OCI-LY3 (cell line): ENCODE measurements at regions not wholly inside any gene's neighbourhood (a gene's known extent, or its start where the extent isn't known, plus 50 kb on each side); places are given as distances from the start of the nearest gene placed in this dataset.

Experiments
- H2AFZ ChIP-seq: fragments of 200-600, 300-600 bp; shearing (Covaris generic); 2 replicates; pipeline ENCODE4 v1.6.0; 2014; ENCODE audit warnings: antibody characterized with exemption, low read depth, low read length
- H3K27ac ChIP-seq: fragments of 200-600, 300-600 bp; sonication (generic); 2 replicates; pipeline ENCODE4 v1.5.1; 2014; ENCODE audit warnings: mild to moderate bottlenecking, low read length, moderate library complexity, mixed read lengths
- H3K27me3 ChIP-seq: fragments of 200-600, 300-600 bp; sonication (generic); 2 replicates; pipeline ENCODE4 v1.6.1; 2014; ENCODE audit warnings: low read depth, low read length, mixed read lengths
- H3K36me3 ChIP-seq: fragments of 200-600, 300-600 bp; sonication (generic); replicated peaks from 2 replicates; pipeline ENCODE3; 2014; ENCODE audit warnings: low read depth, low read length, mixed read lengths
- H3K4me1 ChIP-seq: fragments of 300-600, 200-600 bp; sonication (generic); 2 replicates; pipeline ENCODE4 v1.6.1; 2014; ENCODE audit warnings: low read length, mixed read lengths
- H3K4me2 ChIP-seq: fragments of 200-600, 300-600 bp; sonication (generic); 2 replicates; pipeline ENCODE4 v1.6.1; 2014; ENCODE audit warnings: low read length, mixed read lengths
- H3K4me3 ChIP-seq: fragments of 300-600, 200-600 bp; sonication (generic); 2 replicates; pipeline ENCODE4 v1.5.1; 2014; ENCODE audit warnings: antibody characterized with exemption, mild to moderate bottlenecking, low read length, moderate library complexity
- H3K79me2 ChIP-seq: fragments of 300-600, 200-600 bp; shearing (Covaris generic); 2 replicates; pipeline ENCODE4 v1.6.1; 2014; ENCODE audit warnings: mild to moderate bottlenecking, low read length, mixed read lengths
- H3K9ac ChIP-seq: fragments of 300-600, 200-600 bp; shearing (Covaris generic); 2 replicates; pipeline ENCODE4 v1.6.0; 2014; ENCODE audit warnings: mild to moderate bottlenecking, low read length, moderate library complexity
- H3K9me3 ChIP-seq: fragments of 200-600, 300-600 bp; shearing (Covaris generic); 2 replicates; pipeline ENCODE4 v1.6.1; 2014; ENCODE audit warnings: low read length, mixed read lengths; ENCODE audit not compliant: insufficient read depth
- H4K20me1 ChIP-seq: fragments of 200-600, 300-600 bp; sonication (generic); 2 replicates; pipeline ENCODE4 v1.6.1; 2016; ENCODE audit warnings: low read length, mixed read lengths; ENCODE audit not compliant: insufficient read depth
- CTCF ChIP-seq: fragments of 200-600, 300-600 bp; sonication (generic); IDR thresholded peaks from 2 replicates; pipeline ENCODE4 v1.5.1; 2014; ENCODE audit warnings: antibody characterized with exemption, low read length, low read depth
- EZH2phosphoT487 ChIP-seq: fragments of 200-600 bp; shearing (Covaris generic); IDR thresholded peaks from 2 replicates; pipeline ENCODE4 v1.6.1; 2018; ENCODE audit warnings: antibody characterized with exemption, mixed run types, low read depth

GRCh38 chr6:153325661-153326060 is 194.6 kb upstream of the RGS17 start:
- H4K20me1 ChIP-seq: no peaks in the 10 kb centered on the region
- no peak for TF ChIP-seq EZH2phosphoT487
- no peak for TF ChIP-seq CTCF

GRCh38 chr6:153312634-153313033 is 181.6 kb upstream of the RGS17 start:
- H3K27me3 ChIP-seq: no peaks in the 10 kb centered on the region
- H3K79me2 ChIP-seq: no peaks in the 10 kb centered on the region
- no peak overlapping the region for H3K4me2 ChIP-seq
- no peak overlapping the region for H2AFZ ChIP-seq
- H3K36me3 ChIP-seq: no peaks in the 10 kb centered on the region
- no peak overlapping the region for H3K4me3 ChIP-seq
- no peaks in the 10 kb centered on the region for H4K20me1 ChIP-seq
- no peak overlapping the region for H3K27ac ChIP-seq
- no peaks in the 10 kb centered on the region for H3K4me1 ChIP-seq
- no peak overlapping the region for H3K9ac ChIP-seq
- H3K9me3 ChIP-seq: no peaks in the 10 kb centered on the region
- peak; percentile 48 for TF ChIP-seq CTCF
- no peak for TF ChIP-seq EZH2phosphoT487

More at GRCh38 chr6:153325661-153326060, 194.6 kb upstream of the RGS17 start:
- Histone ChIP-seq H3K27me3 (no peaks in the 10 kb centered on the region), H2AFZ (no peak overlapping the region), H3K36me3 (no peaks in the 10 kb centered on the region), H3K4me1 (no peaks in the 10 kb centered on the region), H3K79me2 (no peaks in the 10 kb centered on the region), H3K9ac (no peak overlapping the region), H3K4me3 (no peak overlapping the region), H3K4me2 (no peak overlapping the region), H3K27ac (no peak overlapping the region), H3K9me3 (no peaks in the 10 kb centered on the region)

- Histone ChIP-seq H3K9ac (no peak overlapping the region), H3K36me3 (no peaks in the 10 kb centered on the region), H3K4me1 (no peaks in the 10 kb centered on the region), H4K20me1 (no peaks in the 10 kb centered on the region), H3K4me2 (no peak overlapping the region), H3K79me2 (no peaks in the 10 kb centered on the region), H3K27me3 (no peaks in the 10 kb centered on the region), H2AFZ (no peak overlapping the region), H3K27ac (no peak overlapping the region), H3K9me3 (no peaks in the 10 kb centered on the region), H3K4me3 (no peak overlapping the region)
- TF ChIP-seq CTCF (no peak), EZH2phosphoT487 (no peak)
Observed at GRCh38 chr6:153309651-153310050, 178.6 kb upstream of the RGS17 start.

GRCh38 chr6:153302133-153302532 is 171.1 kb upstream of the RGS17 start:
- no peak overlapping the region for H2AFZ ChIP-seq

More at GRCh38 chr6:153302133-153302532, 171.1 kb upstream of the RGS17 start:
- Histone ChIP-seq H4K20me1 (no peaks in the 10 kb centered on the region), H3K27ac (no peak overlapping the region), H3K9ac (no peak overlapping the region), H3K4me3 (no peak overlapping the region), H3K36me3 (no peaks in the 10 kb centered on the region), H3K79me2 (no peaks in the 10 kb centered on the region), H3K27me3 (no peaks in the 10 kb centered on the region), H3K4me2 (no peak overlapping the region), H3K4me1 (no peaks in the 10 kb centered on the region), H3K9me3 (no peaks in the 10 kb centered on the region)
- TF ChIP-seq EZH2phosphoT487 (no peak), CTCF (no peak)
